Stimulated activated memory B cell treated with anti-CD40 and anti-IgM and Interleukin-4, amounts not matched to agents 10 μg/mL and 1 μg/mL and 100 μg/mL, for 72 hours (primary cell): ENCODE measurements at regions not wholly inside any gene's neighbourhood (a gene's known extent, or its start where the extent isn't known, plus 50 kb on each side); places are given as distances from the start of the nearest gene placed in this dataset.
"Not testable (repeated sequence)": the region's sequence is repeated elsewhere in the genome, so short reads cannot be mapped to it uniquely, and the experiment has no call there.

Source experiments
- ATAC-seq: fragments of 150-1000 bp; cut with Tn5 transposase; 2 replicates; pipeline ENCODE4 v1.10.0; 2021
- H3K27ac Mint-ChIP-seq: one replicate; pipeline ENCODE4 v1.8.0; 2022; ENCODE audit warnings: mild to moderate bottlenecking, mixed read lengths
- H3K27me3 Mint-ChIP-seq: one replicate; pipeline ENCODE4 v1.8.0; 2022; ENCODE audit warnings: mixed read lengths
- H3K36me3 Mint-ChIP-seq: one replicate; pipeline ENCODE4 v1.8.0; 2022; ENCODE audit warnings: mixed read lengths
- H3K4me1 Mint-ChIP-seq: one replicate; pipeline ENCODE4 v1.8.0; 2022; ENCODE audit warnings: mixed read lengths
- H3K4me3 Mint-ChIP-seq: one replicate; pipeline ENCODE4 v1.8.0; 2022; ENCODE audit warnings: mild to moderate bottlenecking, moderate library complexity, mixed read lengths
- H3K9me3 Mint-ChIP-seq: one replicate; pipeline ENCODE4 v1.8.0; 2022; ENCODE audit warnings: mixed read lengths

DNA sequence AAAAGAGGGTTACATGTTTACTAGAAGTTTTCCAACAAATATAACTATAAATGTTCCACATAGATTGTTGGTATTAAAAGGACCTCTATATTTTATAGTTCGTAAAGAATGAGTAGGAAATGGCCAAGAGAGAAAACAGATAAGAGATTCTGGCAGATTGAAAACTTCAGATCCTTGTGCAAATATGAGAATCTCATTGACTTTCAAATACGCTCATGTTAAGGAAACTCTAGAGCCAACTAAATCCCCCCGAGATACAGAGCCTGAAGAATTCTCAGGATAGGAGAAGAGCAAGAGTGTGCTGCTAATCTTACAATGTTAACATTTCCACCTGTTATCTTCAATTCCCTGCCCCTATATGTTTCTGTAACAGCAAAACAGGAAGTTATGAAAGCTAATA is 159.0 kb upstream of the OR13F1 start:
- H3K27ac Mint-ChIP-seq = no peak overlapping the region
- H3K4me1 Mint-ChIP-seq = no peaks in the 10 kb centered on the region
- no peak overlapping the region for H3K4me3 Mint-ChIP-seq
- no peak for ATAC-seq
- no peaks in the 10 kb centered on the region for H3K36me3 Mint-ChIP-seq
- no peaks in the 10 kb centered on the region for H3K9me3 Mint-ChIP-seq
- H3K27me3 Mint-ChIP-seq = no peaks in the 10 kb centered on the region

DNA sequence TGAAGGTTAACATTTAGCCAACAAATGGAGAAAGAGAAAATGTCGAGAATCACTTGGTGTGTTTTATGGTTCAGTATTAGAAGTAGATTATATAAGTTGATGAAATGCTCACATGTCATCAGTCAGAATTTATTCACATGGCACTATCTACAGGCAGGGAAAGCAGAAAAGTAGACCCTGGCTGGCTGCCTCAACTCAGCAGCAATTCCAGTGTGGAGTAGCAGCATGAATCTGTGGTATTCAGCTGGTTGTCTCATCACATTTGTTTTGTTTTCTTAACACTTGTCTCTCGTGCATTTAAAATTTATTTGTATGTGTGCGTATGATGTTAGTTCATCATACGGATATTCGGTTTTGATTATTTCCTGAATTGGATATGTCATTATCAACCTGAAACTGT is 153.5 kb upstream of the OR13F1 start:
- Mint-ChIP-seq H3K27me3 (no peaks in the 10 kb centered on the region), H3K4me3 (no peak overlapping the region), H3K27ac (no peak overlapping the region), H3K9me3 (no peaks in the 10 kb centered on the region), H3K36me3 (no peaks in the 10 kb centered on the region), H3K4me1 (no peaks in the 10 kb centered on the region)
- ATAC-seq = no peak

DNA sequence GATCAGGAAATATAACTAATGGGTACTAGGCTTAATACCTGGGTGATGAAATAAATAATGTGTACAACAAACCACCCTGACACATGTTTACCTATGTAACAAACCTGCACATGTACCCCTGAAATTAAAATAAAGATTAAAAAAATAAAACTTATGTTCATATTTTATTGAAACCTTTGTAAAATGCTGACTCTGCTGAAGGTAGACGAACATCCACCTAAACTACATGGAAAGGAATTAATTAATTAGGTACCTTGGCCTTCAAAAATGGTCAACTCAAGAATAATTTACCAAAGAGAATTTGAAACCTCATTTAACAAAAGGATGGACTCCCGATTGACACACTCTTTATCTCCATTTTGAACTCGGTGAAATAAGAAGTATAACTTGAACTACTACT is 152.3 kb upstream of the OR13F1 start:
- Mint-ChIP-seq H3K36me3 (no peaks in the 10 kb centered on the region), H3K27me3 (no peaks in the 10 kb centered on the region), H3K27ac (no peak overlapping the region), H3K4me3 (no peak overlapping the region), H3K9me3 (no peaks in the 10 kb centered on the region), H3K4me1 (no peaks in the 10 kb centered on the region)
- ATAC-seq = no peak

DNA sequence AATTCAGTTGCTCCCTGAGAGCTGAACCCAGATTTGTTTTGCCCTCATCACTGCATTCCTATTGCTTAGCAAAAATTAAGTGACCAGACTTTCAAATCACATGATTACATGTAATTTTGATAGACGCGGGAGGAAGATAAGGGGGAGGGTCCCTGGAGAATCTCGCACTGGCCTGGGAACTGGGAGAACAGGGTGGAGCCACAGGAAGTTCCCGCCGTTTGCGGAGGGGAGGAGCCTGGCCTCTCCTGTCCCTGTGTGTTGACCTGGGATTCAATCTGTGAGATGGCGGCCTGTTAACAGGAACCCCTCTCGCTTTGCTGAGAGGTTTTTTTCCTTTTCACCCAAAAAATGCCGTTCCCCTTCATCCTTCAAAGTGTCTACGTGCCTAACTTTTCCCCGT is 142.9 kb upstream of the OR13F1 start:
- Mint-ChIP-seq H3K9me3 (peaks cover 3% of the 10 kb centered on the region), H3K27me3 (no peaks in the 10 kb centered on the region), H3K27ac (no peak overlapping the region), H3K36me3 (no peaks in the 10 kb centered on the region), H3K4me1 (no peaks in the 10 kb centered on the region), H3K4me3 (no peak overlapping the region)
- no peak for ATAC-seq

DNA sequence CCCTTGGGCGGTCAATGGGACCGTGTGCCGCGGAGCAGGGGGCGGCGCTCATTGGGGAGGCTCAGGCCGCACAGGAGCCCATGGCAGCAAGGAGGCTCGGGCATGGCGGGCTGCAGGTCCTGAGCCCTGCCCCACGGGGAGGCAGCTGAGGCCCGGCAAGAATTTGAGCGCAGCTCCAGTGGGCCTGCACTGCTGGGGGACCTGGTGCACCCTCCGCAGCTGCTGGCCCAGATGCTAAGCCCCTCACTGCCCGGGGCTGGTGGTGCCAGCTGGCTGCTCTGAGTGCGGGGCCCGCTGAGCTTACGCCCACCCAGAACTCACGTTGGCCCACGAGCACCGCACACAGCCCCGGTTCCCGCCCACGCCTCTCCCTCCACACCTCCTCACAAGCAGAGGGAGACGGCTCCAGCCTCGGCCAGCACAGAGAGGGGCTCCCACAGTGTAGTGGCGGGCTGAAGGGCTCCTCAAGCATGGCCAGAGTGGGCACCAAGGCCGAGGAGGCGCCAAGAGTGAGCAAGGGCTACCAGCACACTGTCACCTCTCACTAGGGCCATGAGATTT is 141.1 kb upstream of the OR13F1 start:
- H3K9me3 Mint-ChIP-seq = peaks cover 3% of the 10 kb centered on the region
- peak; percentile 8 for ATAC-seq
- no peaks in the 10 kb centered on the region for H3K4me1 Mint-ChIP-seq
- no peak overlapping the region for H3K4me3 Mint-ChIP-seq
- H3K27me3 Mint-ChIP-seq = no peaks in the 10 kb centered on the region
- no peak overlapping the region for H3K27ac Mint-ChIP-seq
- no peaks in the 10 kb centered on the region for H3K36me3 Mint-ChIP-seq

DNA sequence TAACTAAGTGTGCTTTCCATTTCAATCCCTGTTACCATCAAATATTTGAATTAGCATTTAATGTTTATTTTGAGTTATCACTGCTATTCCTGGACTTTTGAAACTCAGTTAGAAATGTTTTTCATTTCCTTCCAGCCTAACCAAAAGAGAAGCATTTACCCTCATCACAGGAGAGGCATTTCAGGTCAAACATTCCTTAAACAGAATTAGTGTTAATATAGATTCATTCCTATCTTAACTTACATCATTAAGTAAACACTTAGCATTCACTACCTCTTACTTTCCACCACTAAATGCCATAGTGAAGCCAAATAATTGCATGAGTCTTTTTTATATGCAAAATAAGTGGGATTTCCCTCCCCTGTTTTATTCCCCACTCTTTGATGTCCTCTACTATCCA is 136.6 kb upstream of the OR13F1 start:
- Mint-ChIP-seq H3K4me1 (no peaks in the 10 kb centered on the region), H3K36me3 (no peaks in the 10 kb centered on the region), H3K27ac (no peak overlapping the region), H3K4me3 (no peak overlapping the region), H3K27me3 (no peaks in the 10 kb centered on the region), H3K9me3 (peaks cover 6% of the 10 kb centered on the region)
- no peak for ATAC-seq

DNA sequence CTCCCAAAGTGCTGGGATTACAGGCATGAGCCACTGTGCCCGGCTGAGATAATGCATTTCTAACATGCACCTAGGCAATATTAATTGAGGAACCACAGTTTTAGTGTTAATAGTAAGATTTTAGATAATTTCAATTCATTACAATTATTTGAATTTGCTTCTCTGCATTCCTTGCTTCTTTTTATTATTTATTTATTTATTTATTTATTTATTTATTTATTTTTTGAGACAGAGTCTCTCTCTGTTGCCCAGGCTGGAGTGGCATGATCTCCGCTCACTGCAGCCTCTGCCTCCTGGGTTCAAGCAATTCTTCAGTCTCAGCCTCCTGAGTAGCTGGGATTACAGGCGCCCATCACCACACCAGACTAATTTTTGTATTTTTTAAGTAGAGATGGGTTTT is 135.7 kb upstream of the OR13F1 start:
- H3K27me3 Mint-ChIP-seq, H3K36me3 Mint-ChIP-seq, ATAC-seq, H3K9me3 Mint-ChIP-seq, H3K4me1 Mint-ChIP-seq, H3K4me3 Mint-ChIP-seq, H3K27ac Mint-ChIP-seq: not testable (repeated sequence)

DNA sequence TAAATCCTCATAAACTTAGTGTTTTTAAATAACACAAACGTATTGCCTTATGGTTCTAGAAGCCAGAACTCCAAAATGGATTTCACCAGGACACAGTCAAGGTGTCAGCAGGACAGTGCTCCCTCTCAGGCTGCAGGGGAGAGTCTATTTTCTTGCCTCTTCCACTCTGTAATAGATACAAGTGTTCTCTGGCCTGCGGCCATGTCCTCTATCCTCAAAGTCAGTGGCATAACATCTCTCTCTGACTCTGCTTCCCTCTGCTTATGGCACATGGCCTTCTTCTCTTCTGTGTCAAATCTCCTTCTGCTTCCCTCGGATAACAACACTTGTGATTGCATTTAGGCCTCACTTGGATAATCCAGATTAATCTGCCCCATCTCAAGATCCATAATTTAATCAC is 129.4 kb upstream of the OR13F1 start:
- no peak overlapping the region for H3K27ac Mint-ChIP-seq
- H3K27me3 Mint-ChIP-seq = no peaks in the 10 kb centered on the region
- no peak overlapping the region for H3K4me3 Mint-ChIP-seq
- no peak for ATAC-seq
- H3K36me3 Mint-ChIP-seq = no peaks in the 10 kb centered on the region
- H3K9me3 Mint-ChIP-seq = peaks cover 3% of the 10 kb centered on the region
- no peaks in the 10 kb centered on the region for H3K4me1 Mint-ChIP-seq

DNA sequence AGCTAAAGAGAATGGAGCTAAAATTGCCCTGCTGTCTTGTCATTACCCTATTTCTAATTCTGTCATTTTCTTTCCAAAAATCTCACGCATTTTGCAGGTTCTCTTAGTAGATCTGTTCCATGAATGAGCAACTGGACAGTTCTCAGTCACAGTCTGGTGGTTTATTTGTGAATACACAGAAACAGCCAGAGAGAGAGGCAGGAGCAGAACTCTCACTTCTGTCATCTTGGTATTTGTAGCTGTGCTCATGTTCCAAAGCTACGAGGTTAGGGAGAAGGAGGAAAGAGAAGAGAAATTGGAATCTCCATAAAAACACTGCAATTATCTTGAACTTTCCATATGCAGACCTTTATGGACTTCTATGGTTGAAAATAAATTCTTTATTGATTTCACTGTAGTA is 118.0 kb upstream of the OR13F1 start:
- Mint-ChIP-seq H3K27ac (no peak overlapping the region), H3K4me1 (no peaks in the 10 kb centered on the region), H3K27me3 (no peaks in the 10 kb centered on the region), H3K36me3 (no peaks in the 10 kb centered on the region), H3K9me3 (no peaks in the 10 kb centered on the region), H3K4me3 (no peak overlapping the region)
- no peak for ATAC-seq

DNA sequence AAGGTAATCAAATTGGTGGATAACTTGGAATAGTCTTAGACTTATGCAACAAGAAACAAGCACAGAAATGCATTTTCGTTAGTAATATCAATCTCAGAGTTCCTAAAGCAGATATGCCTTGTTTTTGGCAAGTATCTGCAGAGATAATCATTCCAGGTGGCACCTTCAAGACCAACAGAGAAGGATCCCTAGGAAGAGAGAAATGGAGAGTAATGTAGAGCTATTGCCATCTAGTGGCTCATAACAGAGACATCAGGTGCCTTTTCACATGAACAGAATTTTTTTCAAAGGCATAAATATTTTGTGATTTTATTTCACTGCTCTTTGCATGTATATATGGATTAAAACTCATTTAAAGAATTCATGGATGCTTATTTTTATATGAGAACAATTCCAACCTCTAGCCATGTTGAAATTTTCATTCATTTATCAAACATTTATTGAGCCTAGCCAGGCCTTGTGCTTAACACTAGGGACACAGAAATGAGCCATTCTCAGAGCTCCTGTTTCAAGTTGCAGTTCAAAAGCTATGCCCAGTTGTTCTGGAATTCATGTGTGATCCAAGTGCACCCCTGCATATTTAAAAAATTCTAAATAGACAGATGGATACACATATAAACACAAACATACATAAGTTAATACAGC is 117.5 kb upstream of the OR13F1 start:
- Mint-ChIP-seq H3K4me3 (no peak overlapping the region), H3K27me3 (no peaks in the 10 kb centered on the region), H3K36me3 (no peaks in the 10 kb centered on the region), H3K9me3 (no peaks in the 10 kb centered on the region), H3K4me1 (no peaks in the 10 kb centered on the region), H3K27ac (no peak overlapping the region)
- no peak for ATAC-seq

DNA sequence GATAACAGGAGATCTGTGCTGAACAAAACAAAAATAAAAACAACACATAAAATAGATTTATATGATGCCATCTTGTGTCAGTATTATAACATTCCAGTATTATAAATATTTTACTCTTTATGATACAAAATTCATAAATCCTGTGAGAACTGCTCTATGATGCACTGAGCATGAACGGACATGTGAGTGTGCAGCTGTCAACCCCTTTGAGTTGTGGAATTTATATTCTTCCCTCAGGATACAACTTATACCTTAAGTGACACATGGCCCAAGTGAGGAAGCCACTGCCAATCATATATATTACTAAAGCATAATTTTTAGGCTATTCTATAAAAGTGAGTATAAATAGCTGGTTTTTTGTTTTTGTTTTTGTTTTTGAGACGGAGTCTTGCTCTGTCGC is 116.0 kb upstream of the OR13F1 start:
- Mint-ChIP-seq H3K27ac (no peak overlapping the region), H3K4me1 (no peaks in the 10 kb centered on the region), H3K9me3 (no peaks in the 10 kb centered on the region), H3K36me3 (no peaks in the 10 kb centered on the region), H3K4me3 (no peak overlapping the region), H3K27me3 (no peaks in the 10 kb centered on the region)
- ATAC-seq = no peak

DNA sequence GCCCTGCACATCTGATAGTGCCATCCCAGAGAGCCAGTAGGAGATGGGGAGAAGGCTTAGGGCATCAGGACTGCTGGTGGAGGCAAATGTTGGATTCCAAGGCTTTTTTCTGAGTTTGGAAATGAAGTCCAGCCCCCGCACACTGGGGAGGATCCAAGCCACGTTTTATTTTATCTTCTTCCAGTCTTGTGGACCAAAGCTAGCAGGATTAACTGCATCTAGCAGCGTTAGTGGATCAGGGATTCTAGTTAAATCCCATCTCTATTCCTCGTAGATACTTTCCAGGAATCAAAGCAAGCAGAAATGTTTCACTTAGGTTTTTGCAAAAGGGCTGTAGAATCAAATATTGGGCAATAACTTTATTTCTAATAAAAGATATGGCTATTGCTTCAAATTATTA is 114.7 kb upstream of the OR13F1 start:
- Mint-ChIP-seq H3K36me3 (no peaks in the 10 kb centered on the region), H3K4me3 (no peak overlapping the region), H3K9me3 (no peaks in the 10 kb centered on the region), H3K27me3 (no peaks in the 10 kb centered on the region), H3K27ac (no peak overlapping the region), H3K4me1 (no peaks in the 10 kb centered on the region)
- no peak for ATAC-seq

DNA sequence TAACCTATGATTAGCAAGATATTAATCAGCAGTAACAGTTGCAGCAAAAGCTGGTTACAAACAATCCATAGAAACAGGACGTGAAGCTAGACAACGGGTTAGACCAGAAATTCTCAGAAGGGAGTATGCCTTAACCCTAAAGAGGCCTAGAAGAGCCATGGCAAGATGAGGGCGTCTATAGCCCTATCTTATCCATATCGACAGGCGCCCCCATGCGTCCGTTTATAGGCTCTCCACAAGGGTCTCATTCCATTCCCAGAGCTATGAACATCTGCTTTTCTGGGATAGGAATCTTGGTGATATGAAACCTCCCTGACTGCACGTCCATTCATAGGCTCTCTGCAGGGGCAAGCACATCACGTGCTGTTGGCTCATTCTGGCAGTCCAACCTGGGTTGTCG is 109.2 kb upstream of the OR13F1 start:
- H3K36me3 Mint-ChIP-seq, H3K9me3 Mint-ChIP-seq: not testable (repeated sequence)

DNA sequence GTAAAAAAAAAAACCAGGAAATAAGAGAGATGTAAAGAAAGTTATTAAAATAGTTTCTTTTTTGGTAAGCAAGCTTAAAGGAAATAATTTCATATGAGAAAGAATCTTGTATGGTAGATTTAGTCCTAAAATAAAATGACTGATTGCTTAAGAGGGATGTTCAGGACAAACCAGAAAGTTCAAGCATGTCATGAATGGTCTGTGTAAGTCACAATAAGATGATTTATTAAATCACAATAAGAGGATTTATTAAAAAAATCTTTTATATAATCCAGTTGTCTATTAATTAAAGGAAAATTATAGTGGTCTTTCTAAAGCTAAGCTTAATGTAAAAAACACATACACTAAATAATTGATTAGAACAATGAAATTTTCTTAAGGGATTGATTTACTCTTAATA is 91.8 kb upstream of the OR13F1 start:
- Mint-ChIP-seq H3K27me3 (no peaks in the 10 kb centered on the region), H3K4me1 (no peaks in the 10 kb centered on the region), H3K9me3 (no peaks in the 10 kb centered on the region), H3K4me3 (no peak overlapping the region), H3K36me3 (no peaks in the 10 kb centered on the region), H3K27ac (no peak overlapping the region)
- no peak for ATAC-seq

More for the DNA sequence above, 109.2 kb upstream of the OR13F1 start:
- ATAC-seq, H3K27ac Mint-ChIP-seq, H3K27me3 Mint-ChIP-seq, H3K4me1 Mint-ChIP-seq, H3K4me3 Mint-ChIP-seq: not testable (repeated sequence)

DNA sequence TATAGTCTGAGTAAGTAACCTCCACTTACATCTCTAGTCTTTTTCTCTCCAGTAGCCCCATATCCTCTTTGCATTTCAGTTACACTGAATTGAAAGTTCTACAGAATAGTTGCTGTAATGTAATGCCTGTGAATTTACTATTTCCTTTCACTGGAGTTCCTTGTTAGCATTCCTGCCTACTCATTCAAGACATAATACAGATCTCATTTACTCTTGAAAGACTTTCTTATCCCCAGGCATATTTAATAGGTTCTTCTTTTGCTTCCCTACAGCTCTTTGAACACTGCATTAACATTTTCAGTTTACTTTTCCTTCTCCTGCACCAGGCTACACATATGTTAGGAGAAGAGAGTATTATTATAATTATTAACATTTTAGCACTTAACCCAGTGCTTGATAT is 87.6 kb upstream of the OR13F1 start:
- Mint-ChIP-seq H3K9me3 (no peaks in the 10 kb centered on the region), H3K4me3 (no peak overlapping the region), H3K27ac (no peak overlapping the region), H3K4me1 (no peaks in the 10 kb centered on the region), H3K36me3 (no peaks in the 10 kb centered on the region), H3K27me3 (no peaks in the 10 kb centered on the region)
- ATAC-seq = no peak

DNA sequence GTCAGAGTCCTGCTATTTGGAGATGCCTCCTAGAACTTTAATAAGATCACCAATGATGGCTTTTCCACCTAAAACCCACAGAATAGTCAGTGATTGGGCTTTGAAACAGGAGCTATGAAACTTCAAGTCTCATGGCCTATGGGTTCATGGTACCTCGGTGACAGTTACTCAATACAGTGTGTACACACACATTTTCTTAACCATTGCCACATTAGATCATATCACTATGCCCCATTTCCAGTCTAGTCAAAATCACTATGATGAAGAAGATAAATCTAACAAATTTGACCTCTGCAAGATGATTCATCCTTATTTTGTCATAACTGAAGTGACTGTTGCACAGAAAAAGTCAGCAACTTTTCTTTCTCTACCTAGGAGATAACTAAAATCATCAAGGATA is 86.8 kb upstream of the OR13F1 start:
- ATAC-seq = no peak
- H3K27ac Mint-ChIP-seq = no peak overlapping the region
- H3K4me3 Mint-ChIP-seq = no peak overlapping the region
- H3K4me1 Mint-ChIP-seq = no peaks in the 10 kb centered on the region
- H3K36me3 Mint-ChIP-seq = no peaks in the 10 kb centered on the region
- H3K9me3 Mint-ChIP-seq = no peaks in the 10 kb centered on the region
- no peaks in the 10 kb centered on the region for H3K27me3 Mint-ChIP-seq
